SK-N-SH (cell line): ENCODE measurements at regions not wholly inside any gene's neighbourhood (a gene's known extent, or its start where the extent isn't known, plus 50 kb on each side); places are given as distances from the start of the nearest gene placed in this dataset.

Experiments
- CTCF ChIA-PET: fragments of 300-600, 350-600 bp; formaldehyde crosslinking; extraction: SDS; loops from one replicate; lab custom pipeline; 2021; lab: Yijun Ruan, JAX
- POLR2A ChIA-PET: fragments of 350-600 bp; sonication (Branson Sonifier 250); formaldehyde crosslinking; extraction: SDS; loops from one replicate; lab custom pipeline; 2020; ENCODE audit warnings: antibody characterized with exemption, inconsistent platforms; lab: Yijun Ruan, JAX
- DNase-seq: peaks from one replicate; pipeline ENCODE4 v3.0.0; 2012
- H2AFZ ChIP-seq: fragments of 200-600 bp; sonication (generic); 2 replicates; pipeline ENCODE4 v1.8.1; 2016; ENCODE audit warnings: antibody characterized with exemption, mild to moderate bottlenecking, low read depth
- H3F3A ChIP-seq: fragments of 200-600 bp; sonication (generic); replicated peaks from 2 replicates; pipeline ENCODE3; 2016; ENCODE audit warnings: antibody characterized with exemption, mild to moderate bottlenecking; ENCODE audit not compliant: insufficient read depth
- H3K27ac ChIP-seq, 2 experiments: fragments of 200-500 bp in 1 of 2; fragments of 200-600 bp in 1 of 2; sonication (Bioruptor generic) in 1 of 2; sonication (generic), shearing (Covaris generic) in 1 of 2; 2 replicates each; pipeline versions ENCODE4 v1.5.1 to v1.6.1; 2014 to 2016; ENCODE audit warnings: low read depth in 2 of 2, inconsistent platforms in 1 of 2, low read length in 1 of 2, mild to moderate bottlenecking in 1 of 2, mixed read lengths in 1 of 2
- H3K27me3 ChIP-seq: fragments of 200-600 bp; sonication (generic), shearing (Covaris generic); 2 replicates; pipeline ENCODE4 v1.6.1; 2016; ENCODE audit warnings: mixed run types; ENCODE audit not compliant: insufficient read depth
- H3K36me3 ChIP-seq, 2 experiments: fragments of 200-500 bp in 1 of 2; fragments of 200-600 bp in 1 of 2; sonication (Bioruptor generic) in 1 of 2; sonication (generic) in 1 of 2; replicated peaks in 1 of 2; 2 replicates each; pipeline versions ENCODE3 to v1.5.1; 2014 to 2016; ENCODE audit warnings: low read length in 1 of 2, mild to moderate bottlenecking in 1 of 2; ENCODE audit not compliant: insufficient read depth in 2 of 2, control insufficient read depth in 1 of 2
- H3K4me1 ChIP-seq, 2 experiments: fragments of 200-500 bp in 1 of 2; fragments of 200-600 bp in 1 of 2; sonication (Bioruptor generic) in 1 of 2; sonication (generic), shearing (Covaris generic) in 1 of 2; 2 replicates each; pipeline versions ENCODE4 v1.5.1 to v1.6.1; 2014 to 2016; ENCODE audit warnings: low read depth in 1 of 2, low read length in 1 of 2, mixed run types in 1 of 2; ENCODE audit not compliant: insufficient read depth in 2 of 2, control insufficient read depth in 1 of 2
- H3K4me2 ChIP-seq: fragments of 200-600 bp; sonication (generic), shearing (Covaris generic); 2 replicates; pipeline ENCODE4 v1.6.1; 2017; ENCODE audit warnings: mixed run types
- H3K4me3 ChIP-seq, 2 experiments: fragments of 200-500 bp in 1 of 2; fragments of 200-600 bp in 1 of 2; sonication (Bioruptor generic) in 1 of 2; sonication (generic), shearing (Covaris generic) in 1 of 2; 2 replicates each; pipeline versions ENCODE4 v1.5.1 to v1.8.1; 2014 to 2016; ENCODE audit warnings: low read depth in 2 of 2, inconsistent platforms in 1 of 2, low read length in 1 of 2, mild to moderate bottlenecking in 1 of 2, mixed read lengths in 1 of 2, moderate library complexity in 1 of 2
- H3K79me2 ChIP-seq: fragments of 200-600 bp; sonication (generic); 2 replicates; pipeline ENCODE4 v1.8.1; 2017; ENCODE audit warnings: mild to moderate bottlenecking; ENCODE audit not compliant: insufficient read depth
- H3K9ac ChIP-seq: fragments of 200-600 bp; sonication (generic); 2 replicates; pipeline ENCODE4 v1.6.1; 2017; ENCODE audit warnings: mixed run types
- H3K9me2 ChIP-seq: fragments of 200-600 bp; sonication (generic); 2 replicates; pipeline ENCODE4 v1.6.1; 2017; ENCODE audit warnings: mixed run types
- H3K9me3 ChIP-seq: fragments of 200-600 bp; sonication (generic); 2 replicates; pipeline ENCODE4 v1.6.1; 2017; ENCODE audit warnings: mixed run types, mild to moderate bottlenecking, moderate library complexity
- H4K20me1 ChIP-seq: fragments of 200-600 bp; sonication (generic); 2 replicates; pipeline ENCODE4 v1.6.1; 2017; ENCODE audit warnings: mild to moderate bottlenecking, mixed run types; ENCODE audit not compliant: insufficient read depth
- EZH2phosphoT487 ChIP-seq: fragments of 200-600 bp; sonication (generic); IDR thresholded peaks from 2 replicates; pipeline ENCODE4 v1.6.1; 2017; ENCODE audit warnings: low read depth, mixed run types, mild to moderate bottlenecking, antibody characterized with exemption, moderate library complexity, borderline replicate concordance
- FOXJ3 ChIP-seq: sonication (generic); formaldehyde crosslinking; IDR thresholded peaks from 2 replicates; pipeline ENCODE4 v1.5.1; 2020; ENCODE audit warnings: mild to moderate bottlenecking, missing genetic modification reagents
- GATA2 ChIP-seq: sonication (generic); formaldehyde crosslinking; IDR thresholded peaks from 2 replicates; pipeline ENCODE4 v1.5.0; 2020; ENCODE audit warnings: mild to moderate bottlenecking, missing genetic modification reagents
- JUND ChIP-seq: IDR thresholded peaks from 2 replicates; pipeline ENCODE4 v1.4.0; 2012
- MXI1 ChIP-seq: IDR thresholded peaks from 2 replicates; pipeline ENCODE4 v1.6.1; 2012; ENCODE audit warnings: mild to moderate bottlenecking, low read depth, low read length, improper control_type of control experiment
- NFIC ChIP-seq: IDR thresholded peaks from 2 replicates; pipeline ENCODE4 v1.4.0; 2012; ENCODE audit warnings: borderline replicate concordance
- PBX3 ChIP-seq: IDR thresholded peaks from 2 replicates; pipeline ENCODE4; 2012
- POLR2AphosphoS5 ChIP-seq: IDR thresholded peaks from 2 replicates; pipeline ENCODE4 v1.6.1; 2012; ENCODE audit warnings: low read depth, low read length
- RAD21 ChIP-seq: IDR thresholded peaks from 2 replicates; pipeline ENCODE4 v1.6.1; 2012; ENCODE audit warnings: mild to moderate bottlenecking, low read length
- RCOR1 ChIP-seq: fragments of 150-350 bp; IDR thresholded peaks from 2 replicates; pipeline ENCODE4 v1.6.1; 2017; ENCODE audit warnings: antibody characterized with exemption, low read length
- REST ChIP-seq: IDR thresholded peaks from 2 replicates; pipeline ENCODE4 v1.6.1; 2012; ENCODE audit warnings: mild to moderate bottlenecking, low read depth, low read length, moderate library complexity
- TCF12 ChIP-seq: IDR thresholded peaks from 2 replicates; pipeline ENCODE4 v1.4.0; 2012
- USF1 ChIP-seq: IDR thresholded peaks from 2 replicates; pipeline ENCODE4 v1.4.0; 2012; ENCODE audit warnings: low read depth, borderline replicate concordance
- WGBS: methylation state at CpG from one replicate; pipeline ENCODE4 v1.1.6; 2017; ENCODE audit warnings: low lambda C conversion rate; 5-methylcytosine and 5-hydroxymethylcytosine counted together
- TF ChIP-seq, protein P1 (sequence below): IDR thresholded peaks from 2 replicates; pipeline ENCODE4 v1.4.0; 2012; ENCODE audit warnings: low read depth, borderline replicate concordance

DNA sequence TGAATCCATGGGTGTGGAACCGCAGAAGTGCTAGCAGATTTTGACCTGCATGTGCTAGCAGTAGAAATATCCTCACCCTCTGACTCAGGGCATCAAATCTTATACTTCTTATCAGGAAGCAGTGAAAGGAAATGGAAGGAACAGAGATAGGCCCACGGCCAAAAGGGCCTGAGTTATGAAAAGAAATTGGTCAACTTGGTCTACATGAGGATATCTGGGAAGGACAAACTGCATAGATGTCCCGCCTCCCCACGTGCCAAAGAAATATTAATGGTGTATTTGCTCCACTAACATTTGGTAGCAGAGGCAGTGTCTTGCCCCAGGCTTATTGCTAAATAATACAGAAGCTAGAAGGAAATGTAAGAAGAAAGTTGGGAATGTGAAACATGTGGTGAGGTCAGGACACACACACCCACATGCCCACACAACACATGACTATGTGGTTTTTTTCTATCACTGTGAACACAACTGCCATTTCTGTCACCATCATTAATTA, 93.6 kb upstream of the COL8A1 start:
- Histone ChIP-seq H3K27ac (no peak overlapping the region), H3K36me3 (no peaks in the 10 kb centered on the region), H3K79me2 (no peaks in the 10 kb centered on the region), H3K4me1 (no peaks in the 10 kb centered on the region)
- TF ChIP-seq EZH2phosphoT487 (no peak), MXI1 (no peak)
- TF ChIP-seq, all 33 proteins: peak for 0
- peaks cover 6% of the 10 kb centered on the region; the same call in 1 of the 2 replicates for H3K27me3 ChIP-seq
- no peaks in the 10 kb centered on the region for H3K9me2 ChIP-seq
- H3K9ac ChIP-seq = no peak overlapping the region
- CTCF ChIA-PET = no interaction called here
- no peak overlapping the region for H3K4me2 ChIP-seq
- no peaks in the 10 kb centered on the region for H3F3A ChIP-seq
- H3K9me3 ChIP-seq = no peaks in the 10 kb centered on the region
- no peak overlapping the region for H3K4me3 ChIP-seq
- DNase-seq = no peak
- POLR2A ChIA-PET = no interaction called here
- no peaks in the 10 kb centered on the region for H4K20me1 ChIP-seq
- 3% methylated on average over 4 of the region's 4 CpGs for WGBS
- no peak overlapping the region for H2AFZ ChIP-seq

DNA sequence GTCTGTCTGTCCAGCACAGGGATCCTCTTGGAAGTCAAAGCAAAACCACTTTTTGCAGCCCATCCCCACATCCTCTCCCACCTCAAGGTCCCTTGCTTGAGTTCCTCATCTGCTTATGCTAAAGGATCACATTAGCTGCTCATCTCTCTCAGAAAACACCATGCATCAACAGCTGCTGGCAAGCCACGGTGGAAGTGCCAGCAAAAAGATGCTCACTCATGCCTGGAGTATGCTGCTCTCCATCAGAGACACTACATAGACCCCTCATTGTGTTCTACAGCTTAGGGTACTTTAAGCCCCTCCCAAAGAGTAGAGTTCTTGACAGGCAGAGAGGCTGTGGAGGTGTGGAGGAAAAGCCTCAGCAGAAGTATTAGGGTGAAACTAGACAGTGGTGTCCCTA, 94.6 kb upstream of the COL8A1 start:
- Histone ChIP-seq H3K9me2 (no peaks in the 10 kb centered on the region), H3K4me1 (no peaks in the 10 kb centered on the region), H3K4me3 (no peak overlapping the region), H3K27ac (no peak overlapping the region), H3K79me2 (no peaks in the 10 kb centered on the region), H3K9ac (no peak overlapping the region), H3F3A (no peaks in the 10 kb centered on the region), H3K27me3 (peaks cover 6% of the 10 kb centered on the region; the same call in 1 of the 2 replicates), H3K4me2 (no peak overlapping the region), H4K20me1 (no peaks in the 10 kb centered on the region), H3K36me3 (no peaks in the 10 kb centered on the region), H2AFZ (no peak overlapping the region), H3K9me3 (no peaks in the 10 kb centered on the region)
- ChIA-PET POLR2A (no interaction called here), CTCF (no interaction called here)
- no peak for DNase-seq
- TF ChIP-seq USF1 (no peak), RCOR1 (no peak)
- WGBS = 0% methylated on average over 1 of the region's 1 CpG

- ChIA-PET CTCF (no interaction called here), POLR2A (no interaction called here)
- no peaks in the 10 kb centered on the region for H3K9me3 ChIP-seq
- no peaks in the 10 kb centered on the region for H3K4me1 ChIP-seq
- no peak overlapping the region for H3K9ac ChIP-seq
- no peaks in the 10 kb centered on the region for H3K79me2 ChIP-seq
- H4K20me1 ChIP-seq = no peaks in the 10 kb centered on the region
- no peak overlapping the region for H3K27ac ChIP-seq
- no peaks in the 10 kb centered on the region for H3F3A ChIP-seq
- peaks cover 6% of the 10 kb centered on the region; the same call in 1 of the 2 replicates for H3K27me3 ChIP-seq
- no peaks in the 10 kb centered on the region for H3K36me3 ChIP-seq
- WGBS = 13% methylated on average over 4 of the region's 4 CpGs
- no peak overlapping the region for H3K4me3 ChIP-seq
- H3K9me2 ChIP-seq = no peaks in the 10 kb centered on the region
- DNase-seq = no peak
- no peak overlapping the region for H3K4me2 ChIP-seq
- H2AFZ ChIP-seq = no peak overlapping the region
- TF ChIP-seq, protein P1, sequence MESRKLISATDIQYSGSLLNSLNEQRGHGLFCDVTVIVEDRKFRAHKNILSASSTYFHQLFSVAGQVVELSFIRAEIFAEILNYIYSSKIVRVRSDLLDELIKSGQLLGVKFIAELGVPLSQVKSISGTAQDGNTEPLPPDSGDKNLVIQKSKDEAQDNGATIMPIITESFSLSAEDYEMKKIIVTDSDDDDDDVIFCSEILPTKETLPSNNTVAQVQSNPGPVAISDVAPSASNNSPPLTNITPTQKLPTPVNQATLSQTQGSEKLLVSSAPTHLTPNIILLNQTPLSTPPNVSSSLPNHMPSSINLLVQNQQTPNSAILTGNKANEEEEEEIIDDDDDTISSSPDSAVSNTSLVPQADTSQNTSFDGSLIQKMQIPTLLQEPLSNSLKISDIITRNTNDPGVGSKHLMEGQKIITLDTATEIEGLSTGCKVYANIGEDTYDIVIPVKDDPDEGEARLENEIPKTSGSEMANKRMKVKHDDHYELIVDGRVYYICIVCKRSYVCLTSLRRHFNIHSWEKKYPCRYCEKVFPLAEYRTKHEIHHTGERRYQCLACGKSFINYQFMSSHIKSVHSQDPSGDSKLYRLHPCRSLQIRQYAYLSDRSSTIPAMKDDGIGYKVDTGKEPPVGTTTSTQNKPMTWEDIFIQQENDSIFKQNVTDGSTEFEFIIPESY = no peak
- TF ChIP-seq POLR2AphosphoS5 (no peak), TCF12 (no peak), GATA2 (no peak), RAD21 (no peak), JUND (no peak), NFIC (no peak), FOXJ3 (CRISPR knock-in tag) (no peak), PBX3 (no peak), REST (no peak)
These were observed 95.5 kb upstream of the COL8A1 start for GRCh38 chr3:99542767-99543518.
